Tibial artery (tissue), 4 donors: ENCODE measurements at regions not wholly inside any gene's neighbourhood (a gene's known extent, or its start where the extent isn't known, plus 50 kb on each side); places are given as distances from the start of the nearest gene placed in this dataset.

Experiments used
- DNase-seq, 2 donors: peaks; one replicate each; pipeline ENCODE4 v3.0.0-alpha.2; 2019
- H3K27ac ChIP-seq, 2 donors: fragments of 200-600 bp; sonication (generic) in 1 of 2; 1 replicate in 1 of 2; 2 replicates in 1 of 2; pipeline ENCODE4 v1.5.1; 2018 to 2019; ENCODE audit warnings: mild to moderate bottlenecking in 1 of 2
- H3K27me3 ChIP-seq, 2 donors: fragments of 200-600 bp; sonication (generic) in 1 of 2; one replicate each; pipeline versions ENCODE4 v1.5.1 to v1.6.0; 2016 to 2019
- H3K36me3 ChIP-seq, 3 donors: fragments of 200-600 bp; sonication (generic) in 2 of 3; one replicate each; pipeline ENCODE4 v1.5.1; 2016 to 2019; ENCODE audit warnings: mild to moderate bottlenecking in 2 of 3
- H3K4me1 ChIP-seq, 4 donors: fragments of 200-600 bp; sonication (generic) in 2 of 4; 1 replicate in 3 of 4; 2 replicates in 1 of 4; pipeline ENCODE4 v1.5.1; 2016 to 2019
- H3K4me3 ChIP-seq, 2 donors: fragments of 200-600 bp; sonication (generic) in 1 of 2; 1 replicate in 1 of 2; 2 replicates in 1 of 2; pipeline ENCODE4 v1.5.1; 2018 to 2019; ENCODE audit warnings: mild to moderate bottlenecking in 2 of 2
- H3K9me3 ChIP-seq, 3 donors: fragments of 200-600 bp; sonication (generic) in 1 of 3; one replicate each; pipeline ENCODE4 v1.5.1; 2016 to 2019
- CTCF ChIP-seq, 2 experiments: fragments of 200-600 bp in 1 of 2; fragments of 450-650 bp in 1 of 2; IDR thresholded peaks; one replicate each; pipeline ENCODE4 v1.5.1; 2017 to 2019; ENCODE audit warnings: antibody characterized with exemption in 2 of 2, mild to moderate bottlenecking in 1 of 2, moderate library complexity in 1 of 2
- intact Hi-C: fragments of 100-400 bp; cut with DNase I; formaldehyde crosslinking; loops from one replicate; pipeline ENCODE4 v1.15.0; 2023; ENCODE audit warnings: low total_unique reads

GRCh38 chr12:61397668-61398067, 862.5 kb upstream of the USP15 start:
- intact Hi-C loops, result no loop called here
- Histone ChIP-seq H3K36me3 (no peaks in the 10 kb centered on the region), H3K4me1 (no peaks in the 10 kb centered on the region), H3K9me3 (no peaks in the 10 kb centered on the region), H3K27ac (no peak overlapping the region), H3K27me3 (no peaks in the 10 kb centered on the region), H3K4me3 (no peak overlapping the region)
- no peak for TF ChIP-seq CTCF (IDR thresholded peaks at IDR 0.05)
- no peak for DNase-seq

- Histone ChIP-seq H3K27me3 (no peaks in the 10 kb centered on the region), H3K9me3 (no peaks in the 10 kb centered on the region), H3K36me3 (no peaks in the 10 kb centered on the region), H3K27ac (no peak overlapping the region), H3K4me3 (no peak overlapping the region), H3K4me1 (no peaks in the 10 kb centered on the region)
- TF ChIP-seq CTCF (IDR thresholded peaks at IDR 0.05), result no peak
- intact Hi-C loops, result no loop called here
- no peak for DNase-seq
These were observed 848.0 kb upstream of the USP15 start for GRCh38 chr12:61412201-61412600.

- no peak overlapping the region for H3K27ac ChIP-seq
- no peaks in the 10 kb centered on the region for H3K27me3 ChIP-seq
- H3K4me1 ChIP-seq, result no peaks in the 10 kb centered on the region
- no peak for DNase-seq
- no peaks in the 10 kb centered on the region for H3K36me3 ChIP-seq
- intact Hi-C loops, result no loop called here
- no peak for TF ChIP-seq CTCF (IDR thresholded peaks at IDR 0.05)
- H3K4me3 ChIP-seq, result no peak overlapping the region
- no peaks in the 10 kb centered on the region for H3K9me3 ChIP-seq
These were observed 845.7 kb upstream of the USP15 start for GRCh38 chr12:61414470-61414869.

- H3K27me3 ChIP-seq, result no peaks in the 10 kb centered on the region
- no peak for TF ChIP-seq CTCF (IDR thresholded peaks at IDR 0.05)
- H3K4me3 ChIP-seq, result no peak overlapping the region
- no peaks in the 10 kb centered on the region for H3K4me1 ChIP-seq
- H3K27ac ChIP-seq, result no peak overlapping the region
- H3K9me3 ChIP-seq, result no peaks in the 10 kb centered on the region
- H3K36me3 ChIP-seq, result no peaks in the 10 kb centered on the region
- DNase-seq, result no peak
- intact Hi-C loops, result no loop called here
These were observed 837.4 kb upstream of the USP15 start for GRCh38 chr12:61422786-61423185.

GRCh38 chr12:61452076-61452475, 808.1 kb upstream of the USP15 start:
- no peak overlapping the region for H3K27ac ChIP-seq
- TF ChIP-seq CTCF (IDR thresholded peaks at IDR 0.05), result no peak
- no peak for DNase-seq
- intact Hi-C loops, result no loop called here
- H3K4me1 ChIP-seq, result no peaks in the 10 kb centered on the region
- H3K4me3 ChIP-seq, result no peak overlapping the region
- H3K9me3 ChIP-seq, result no peaks in the 10 kb centered on the region
- no peaks in the 10 kb centered on the region for H3K36me3 ChIP-seq
- no peaks in the 10 kb centered on the region for H3K27me3 ChIP-seq

GRCh38 chr12:61487728-61488127, 772.5 kb upstream of the USP15 start:
- H3K36me3 ChIP-seq, result no peaks in the 10 kb centered on the region
- intact Hi-C loops, result no loop called here
- H3K9me3 ChIP-seq, result no peaks in the 10 kb centered on the region
- H3K4me1 ChIP-seq, result no peaks in the 10 kb centered on the region
- DNase-seq, result no peak
- H3K27me3 ChIP-seq, result no peaks in the 10 kb centered on the region
- no peak for TF ChIP-seq CTCF (IDR thresholded peaks at IDR 0.05)
- H3K27ac ChIP-seq, result no peak overlapping the region
- H3K4me3 ChIP-seq, result no peak overlapping the region
